WTC11 (cell line): ENCODE measurements at regions not wholly inside any gene's neighbourhood (a gene's known extent, or its start where the extent isn't known, plus 50 kb on each side); places are given as distances from the start of the nearest gene placed in this dataset.

Source experiments
- CTCF ChIP-seq: fragments of 200-600 bp; IDR thresholded peaks from 2 replicates; pipeline ENCODE4 v1.8.0; 2022; ENCODE audit warnings: antibody characterized with exemption
- GABPB1 ChIP-seq: sonication (generic); formaldehyde crosslinking; IDR thresholded peaks from 2 replicates; pipeline ENCODE4 v1.8.1; 2023; ENCODE audit warnings: mild to moderate bottlenecking, missing genetic modification reagents
- MAX ChIP-seq: sonication (generic); formaldehyde crosslinking; IDR thresholded peaks from 2 replicates; pipeline ENCODE4 v1.8.0; 2022; ENCODE audit warnings: mild to moderate bottlenecking, missing genetic modification reagents
- TF ChIP-seq, protein P1 (sequence below): sonication (generic); formaldehyde crosslinking; conservative IDR thresholded peaks from 2 replicates; pipeline ENCODE4 v1.8.1; 2022; ENCODE audit warnings: mild to moderate bottlenecking, missing genetic modification reagents

DNA sequence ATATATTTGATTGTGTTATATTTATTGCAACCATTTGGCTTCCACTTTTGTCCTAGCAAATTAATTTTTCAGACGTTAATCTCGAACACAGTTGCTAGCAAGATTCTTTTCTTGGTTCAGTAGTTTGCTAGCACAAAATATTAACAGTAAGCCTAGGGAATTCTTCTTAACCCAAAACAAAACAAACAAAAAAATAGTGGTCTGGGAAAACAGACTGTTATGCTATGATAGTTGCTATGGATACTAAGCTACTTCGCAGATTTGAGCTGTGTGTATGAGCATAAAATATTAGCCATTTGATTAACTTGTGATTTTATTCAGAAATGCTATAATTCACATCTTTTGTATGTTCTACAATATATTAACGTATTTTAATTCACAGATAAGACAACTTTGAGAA is 541.5 kb upstream of the NETO1 start:
- TF ChIP-seq MAX (no peak), GABPB1 (CRISPR knock-in tag) (no peak), CTCF (no peak)
- TF ChIP-seq, protein P1, sequence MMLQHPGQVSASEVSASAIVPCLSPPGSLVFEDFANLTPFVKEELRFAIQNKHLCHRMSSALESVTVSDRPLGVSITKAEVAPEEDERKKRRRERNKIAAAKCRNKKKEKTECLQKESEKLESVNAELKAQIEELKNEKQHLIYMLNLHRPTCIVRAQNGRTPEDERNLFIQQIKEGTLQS (CRISPR knock-in tag) = no peak
